ENCODE measurements at regions not wholly inside any gene's neighbourhood (a gene's known extent, or its start where the extent isn't known, plus 50 kb on each side); places are given as distances from the start of the nearest gene placed in this dataset.

GRCh38 chr6:21928827-21929226 lies 335.3 kb downstream of the SOX4 start:
- TF ChIP-seq, protein P1, sequence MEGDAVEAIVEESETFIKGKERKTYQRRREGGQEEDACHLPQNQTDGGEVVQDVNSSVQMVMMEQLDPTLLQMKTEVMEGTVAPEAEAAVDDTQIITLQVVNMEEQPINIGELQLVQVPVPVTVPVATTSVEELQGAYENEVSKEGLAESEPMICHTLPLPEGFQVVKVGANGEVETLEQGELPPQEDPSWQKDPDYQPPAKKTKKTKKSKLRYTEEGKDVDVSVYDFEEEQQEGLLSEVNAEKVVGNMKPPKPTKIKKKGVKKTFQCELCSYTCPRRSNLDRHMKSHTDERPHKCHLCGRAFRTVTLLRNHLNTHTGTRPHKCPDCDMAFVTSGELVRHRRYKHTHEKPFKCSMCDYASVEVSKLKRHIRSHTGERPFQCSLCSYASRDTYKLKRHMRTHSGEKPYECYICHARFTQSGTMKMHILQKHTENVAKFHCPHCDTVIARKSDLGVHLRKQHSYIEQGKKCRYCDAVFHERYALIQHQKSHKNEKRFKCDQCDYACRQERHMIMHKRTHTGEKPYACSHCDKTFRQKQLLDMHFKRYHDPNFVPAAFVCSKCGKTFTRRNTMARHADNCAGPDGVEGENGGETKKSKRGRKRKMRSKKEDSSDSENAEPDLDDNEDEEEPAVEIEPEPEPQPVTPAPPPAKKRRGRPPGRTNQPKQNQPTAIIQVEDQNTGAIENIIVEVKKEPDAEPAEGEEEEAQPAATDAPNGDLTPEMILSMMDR (conservative IDR thresholded peaks at IDR 0.05): no peak
- Histone ChIP-seq H3K4me2 (ENCODE audit: insufficient read depth, insufficient read length, low read length) (no peak overlapping the region), H3K14ac (ENCODE audit: insufficient read depth, low read length) (no peak overlapping the region), H4K91ac (ENCODE audit: insufficient read length, low read depth, low read length) (no peak overlapping the region), H3K23me2 (ENCODE audit: insufficient read length, low read depth, low read length, poor library complexity, severe bottlenecking) (no peaks in the 10 kb centered on the region), H3K27ac (ENCODE audit: insufficient read length, low read depth, low read length) (no peak overlapping the region), H2AFZ (ENCODE audit: low read length) (no peak overlapping the region), H3K9ac (ENCODE audit: extremely low read depth, insufficient read length, low read length) (no peak overlapping the region), H3T11ph (ENCODE audit: low read length) (no peak overlapping the region), H3K9me3 (ENCODE audit: control insufficient read depth, low read depth, low read length) (no peaks in the 10 kb centered on the region), H2BK15ac (ENCODE audit: low read depth, low read length) (no peak overlapping the region), H2BK5ac (ENCODE audit: insufficient read length, low read length) (no peak overlapping the region), H2BK12ac (ENCODE audit: insufficient read length, low read depth, low read length) (no peak overlapping the region), H3K23ac (ENCODE audit: insufficient read length, low read depth, low read length) (no peak overlapping the region), H4K8ac (replicated peaks; ENCODE audit: insufficient read length, low read depth, low read length) (no peak overlapping the region), H3K18ac (ENCODE audit: insufficient read length, low read depth, low read length) (no peak overlapping the region), H3K27me3 (ENCODE audit: insufficient read depth, low read length) (no peaks in the 10 kb centered on the region), H4K5ac (ENCODE audit: insufficient read length, low read depth, low read length) (no peak overlapping the region), H2BK120ac (ENCODE audit: low read depth, low read length, poor library complexity, severe bottlenecking) (no peak overlapping the region), H4K20me1 (ENCODE audit: control insufficient read depth, insufficient read depth, insufficient read length) (no peaks in the 10 kb centered on the region), H3K4me1 (ENCODE audit: insufficient read depth, low read length) (no peaks in the 10 kb centered on the region; the same call in 1 of the 2 replicates), H3K56ac (ENCODE audit: insufficient read length, low read depth, low read length) (no peak overlapping the region), H3K79me1 (ENCODE audit: insufficient read depth, low read depth, low read length, poor library complexity, severe bottlenecking) (peaks cover 4% of the 10 kb centered on the region), H2AK5ac (ENCODE audit: insufficient read length, low read length) (no peak overlapping the region), H2BK20ac (ENCODE audit: low read depth, low read length, poor library complexity, severe bottlenecking) (no peak overlapping the region), H3K79me2 (ENCODE audit: insufficient read depth, low read length) (peaks cover 6% of the 10 kb centered on the region; the same call in 1 of the 2 replicates), H3K4ac (ENCODE audit: low read depth, low read length) (no peak overlapping the region)
- peak overlapping the region in 1 of 3 experiments; percentile 49; a peak in 2 of 7 replicates for H3K27ac Mint-ChIP-seq
- H3K4me1 Mint-ChIP-seq: peaks cover 8% of the 10 kb centered on the region in 2 experiments; a peak in 3 of 4 replicates
- H3K9me3 Mint-ChIP-seq: no peaks in the 10 kb centered on the region
- no peaks in the 10 kb centered on the region for H3K27me3 Mint-ChIP-seq (ENCODE audit: low read depth)
- DNase-seq: no peak
- no CpG with 5 or more reads among the region's 3 CpGs for WGBS (ENCODE audit: extremely low coverage, insufficient read length, low lambda C conversion rate)
- no peak overlapping the region for H3K4me3 Mint-ChIP-seq
- peaks cover 6 to 11% (median 6%) of the 10 kb centered on the region in 3 experiments; a peak in 5 of 7 replicates for H3K36me3 Mint-ChIP-seq (ENCODE audit: insufficient read depth in 1 of 3, low read depth in 3 of 3)
